CD4-positive, alpha-beta T cell treated with Interferon alpha-2 for 1 hour (primary cell): ENCODE measurements at regions not wholly inside any gene's neighbourhood (a gene's known extent, or its start where the extent isn't known, plus 50 kb on each side); places are given as distances from the start of the nearest gene placed in this dataset.
"Not testable (repeated sequence)": the region's sequence is repeated elsewhere in the genome, so short reads cannot be mapped to it uniquely, and the experiment has no call there.

Experiments
- DNase-seq, 2 donors: peaks; one replicate each; pipeline ENCODE4 v3.0.0-alpha.2; 2020 to 2022

GRCh38 chr3:72087420-72087819, 302.5 kb upstream of the PROK2 start:
- no peak for DNase-seq

GRCh38 chr3:72086743-72087087, 301.8 kb upstream of the PROK2 start:
- no peak for DNase-seq

DNA sequence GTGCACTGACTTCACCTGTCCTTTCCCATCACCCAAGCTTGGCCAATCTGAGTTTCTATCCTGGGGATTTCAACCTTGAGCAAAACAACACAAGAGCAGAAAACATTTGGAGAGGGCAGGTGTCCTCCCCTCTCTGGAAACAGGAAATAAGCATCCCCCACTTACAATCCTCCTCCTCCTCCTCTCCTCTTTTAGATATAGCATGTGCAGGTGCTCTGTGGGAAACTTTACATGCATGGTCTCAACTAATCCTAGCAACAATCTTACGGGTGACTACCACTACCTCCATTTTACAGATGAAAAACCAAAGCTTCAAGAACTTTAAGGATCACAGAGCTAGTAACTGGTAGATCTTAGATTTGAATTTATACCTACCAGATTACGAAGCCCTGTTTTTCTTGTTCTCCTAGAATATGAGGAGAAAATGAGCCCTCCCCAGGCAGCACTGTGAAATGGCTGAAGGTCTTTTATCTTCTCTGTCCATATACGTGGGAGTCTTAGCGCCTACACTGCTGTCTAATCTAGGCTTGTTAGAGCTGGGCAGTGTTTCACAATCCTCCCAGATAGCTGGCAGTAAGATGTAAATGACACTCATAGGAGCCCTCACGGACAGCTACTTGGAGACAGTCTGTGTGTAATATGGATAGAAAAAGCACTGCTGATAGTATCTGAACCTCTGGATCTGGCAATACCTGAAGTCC, 301.2 kb upstream of the PROK2 start:
- DNase-seq = no peak

GRCh38 chr3:72085036-72085435, 300.1 kb upstream of the PROK2 start:
- DNase-seq = no peak

- DNase-seq = no peak
These were observed 298.0 kb upstream of the PROK2 start for GRCh38 chr3:72082776-72083462.

GRCh38 chr3:72082186-72082715, 297.3 kb upstream of the PROK2 start:
- peak; percentile 19 to 71 for DNase-seq

DNA sequence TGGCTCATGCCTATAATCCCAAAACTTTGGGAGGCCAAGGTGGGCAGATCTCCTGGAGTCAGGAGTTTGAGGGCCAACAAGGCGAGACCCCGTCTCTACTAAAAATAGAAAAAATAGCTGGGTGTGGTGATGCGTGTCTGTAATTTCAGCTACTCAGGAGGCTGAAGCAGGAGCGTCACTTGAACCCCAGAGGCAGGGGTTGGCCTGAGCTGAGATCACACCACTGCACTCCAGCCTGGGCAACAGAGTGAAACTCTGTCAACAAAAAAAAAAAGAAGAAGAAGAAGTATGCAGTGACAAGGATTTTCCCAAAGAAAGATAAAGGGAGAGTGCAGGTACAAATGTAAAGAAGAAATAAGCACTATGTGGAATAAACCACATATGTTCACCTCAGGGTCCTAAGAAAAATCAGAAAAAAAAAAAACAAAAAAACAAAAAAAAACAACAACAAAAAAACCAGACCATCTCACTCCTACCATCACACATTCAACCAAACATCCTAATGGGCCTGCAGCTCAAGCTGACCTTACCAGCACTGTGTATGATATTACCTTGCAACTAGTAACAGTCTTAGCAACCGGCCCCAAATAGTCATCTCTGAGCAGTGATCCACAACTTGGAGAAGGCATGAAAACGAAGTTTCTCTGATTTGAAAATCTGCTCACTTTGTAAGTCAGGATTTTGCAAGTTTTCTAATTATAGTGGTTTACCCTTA, 296.7 kb upstream of the PROK2 start:
- DNase-seq = no peak

DNA sequence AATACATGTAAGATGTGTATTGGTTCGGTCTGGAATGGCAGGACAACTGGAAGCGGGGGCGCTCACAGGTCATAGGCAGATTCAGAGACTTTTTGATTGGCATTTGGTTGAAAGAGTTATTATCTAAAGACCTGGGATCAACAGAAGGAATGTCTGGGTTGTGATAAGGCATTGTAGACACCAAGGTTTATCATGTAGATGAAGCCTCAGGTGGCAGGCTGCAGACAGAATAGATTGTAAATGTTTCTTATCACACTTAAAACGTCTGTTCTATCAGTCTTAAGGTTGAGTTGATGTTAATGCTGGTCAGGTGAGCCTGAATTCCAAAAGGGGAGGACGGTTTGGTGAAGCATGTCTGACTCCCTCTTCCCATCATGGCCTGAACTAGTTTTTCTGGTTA, 295.9 kb upstream of the PROK2 start:
- no peak for DNase-seq

GRCh38 chr3:72080095-72080494, 295.1 kb upstream of the PROK2 start:
- DNase-seq = no peak

DNA sequence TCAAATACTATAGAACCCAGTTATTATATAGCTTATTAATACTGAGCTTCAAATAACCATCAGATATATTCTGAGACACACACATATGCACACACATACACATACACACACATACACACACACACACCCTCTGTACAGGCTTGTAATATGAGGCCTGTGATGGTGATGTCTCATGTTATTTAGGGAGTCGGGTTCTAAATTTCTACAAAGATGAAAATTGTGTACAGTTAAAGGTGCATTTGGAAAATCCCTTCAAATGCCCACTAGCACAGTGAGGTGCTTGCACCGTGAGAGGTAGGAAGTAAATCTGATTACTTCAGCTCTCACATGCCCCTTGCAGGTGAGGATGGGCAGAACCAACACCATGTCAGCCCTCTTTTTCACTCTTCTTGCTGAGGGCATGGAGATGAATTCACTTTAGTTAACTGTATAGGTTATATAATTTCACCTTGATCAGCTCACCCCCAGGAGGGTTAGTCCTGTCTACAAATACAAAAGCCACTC, 294.5 kb upstream of the PROK2 start:
- DNase-seq = no peak

- no peak for DNase-seq
These were observed 293.9 kb upstream of the PROK2 start for GRCh38 chr3:72078676-72079368.

GRCh38 chr3:72077473-72078259, 292.7 kb upstream of the PROK2 start:
- no peak for DNase-seq

DNA sequence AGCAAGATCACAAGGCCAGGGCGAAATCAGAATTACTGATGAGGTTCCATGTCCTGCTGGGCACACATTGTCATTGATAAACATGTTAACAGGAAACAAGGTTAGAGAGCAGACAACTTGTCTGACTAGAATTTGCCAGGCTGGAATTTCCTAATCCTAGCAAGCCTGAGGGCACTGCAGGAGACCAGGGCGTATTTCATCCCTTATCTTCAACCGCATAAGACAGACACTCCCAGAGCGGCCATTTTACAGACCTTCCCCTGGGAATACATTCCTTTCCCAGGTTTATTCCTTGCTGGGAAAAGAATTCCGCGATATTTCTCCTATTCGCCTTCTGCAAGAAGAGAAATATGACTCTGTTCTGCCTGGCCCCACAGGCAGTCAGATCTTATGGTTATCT, 290.9 kb upstream of the PROK2 start:
- DNase-seq = not testable (repeated sequence)

GRCh38 chr3:72071624-72072023, 286.7 kb upstream of the PROK2 start:
- no peak for DNase-seq

DNA sequence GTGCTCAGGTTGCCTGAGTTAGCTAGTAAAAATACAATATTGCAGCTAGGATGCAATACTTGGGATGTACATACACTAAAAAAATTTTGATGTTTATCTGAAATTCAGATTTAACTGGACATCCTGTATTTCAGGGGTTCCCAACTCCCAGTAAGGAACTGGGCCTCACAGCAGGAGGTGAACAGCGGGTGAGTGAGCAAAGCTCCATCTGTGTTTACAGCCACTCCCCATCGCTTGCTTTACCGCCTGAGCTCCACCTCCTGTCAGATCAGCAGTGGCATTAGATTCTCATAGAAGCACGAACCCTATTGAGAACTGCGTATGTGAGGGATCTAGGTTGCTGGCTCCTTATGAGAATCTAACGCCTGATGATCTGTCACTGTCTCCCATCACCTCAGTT, 285.1 kb upstream of the PROK2 start:
- DNase-seq = no peak

DNA sequence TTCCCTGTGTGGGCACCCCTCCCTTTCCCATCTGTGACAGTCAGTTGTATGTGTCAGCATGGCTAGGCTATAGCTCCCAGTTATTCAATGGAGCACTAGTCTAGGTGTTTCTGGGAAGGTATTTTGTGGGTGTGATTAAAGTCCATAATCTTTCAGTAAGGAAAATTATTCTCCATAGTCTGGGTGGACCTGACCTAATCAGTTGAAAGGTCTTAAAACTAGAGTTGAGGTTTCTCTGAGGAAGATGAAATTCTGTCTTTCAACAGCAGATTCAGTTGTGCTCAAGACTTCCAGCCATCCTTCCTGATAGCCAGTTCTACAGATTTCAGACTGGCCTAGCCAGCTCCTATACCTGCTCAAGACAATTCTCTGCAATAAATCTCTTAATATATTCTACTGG, 284.6 kb upstream of the PROK2 start:
- DNase-seq = no peak

DNA sequence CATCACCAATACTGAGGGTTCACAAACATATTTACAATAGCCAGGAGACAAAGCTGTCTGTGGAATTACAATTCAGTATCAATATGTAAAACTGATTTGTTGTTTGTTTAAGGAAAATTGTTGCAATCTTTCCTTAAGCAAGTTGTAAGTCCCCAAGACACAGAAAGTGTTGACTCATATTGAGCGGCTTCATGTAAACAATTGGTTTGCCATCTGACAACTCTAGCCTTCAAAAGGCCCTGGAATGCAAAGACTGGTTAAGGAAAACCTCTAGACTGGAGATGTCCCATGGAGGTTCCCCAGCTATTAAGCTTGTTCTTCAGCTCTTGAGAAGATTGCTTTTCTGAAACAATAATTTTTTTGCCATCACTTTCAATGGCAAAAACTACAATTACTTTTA, 283.7 kb upstream of the PROK2 start:
- DNase-seq = no peak

GRCh38 chr3:72067721-72068120, 282.8 kb upstream of the PROK2 start:
- DNase-seq = no peak

- no peak for DNase-seq
These were observed 281.1 kb upstream of the PROK2 start for GRCh38 chr3:72065872-72066641.

- no peak for DNase-seq
These were observed 280.3 kb upstream of the PROK2 start for GRCh38 chr3:72065236-72065635.

GRCh38 chr3:72064727-72065126, 279.8 kb upstream of the PROK2 start:
- not testable (repeated sequence) for DNase-seq
